A549 (cell line): ENCODE measurements at regions not wholly inside any gene's neighbourhood (a gene's known extent, or its start where the extent isn't known, plus 50 kb on each side); places are given as distances from the start of the nearest gene placed in this dataset.

Experiments used
- ATAC-seq, 2 experiments: fragments of 200-7000 bp in 1 of 2; fragments of >200 bp in 1 of 2; cut with Nextera tagmentation in 1 of 2; cut with Tn5 transposase in 1 of 2; 3 replicates each; pipeline versions ENCODE4 v1.8.0 to v1.9.1; 2018 to 2020; ENCODE audit warnings: mild to moderate bottlenecking in 1 of 2, moderate library complexity in 1 of 2
- CTCF ChIA-PET: fragments of 300-600 bp; sonication (Branson Sonifier 250); formaldehyde crosslinking; extraction: SDS; loops from one replicate; lab custom pipeline; 2021; ENCODE audit warnings: antibody characterized with exemption, inconsistent platforms; lab: Yijun Ruan, JAX
- POLR2A ChIA-PET: fragments of 350-600 bp; formaldehyde crosslinking; extraction: SDS; loops from one replicate; lab custom pipeline; 2021; ENCODE audit warnings: antibody characterized with exemption, inconsistent platforms; lab: Yijun Ruan, JAX
- DNase-seq, 2 experiments: peaks; one replicate each; pipeline versions ENCODE4 v3.0.0 to v3.0.0-alpha.2; 2011 to 2016; ENCODE audit warnings: low read depth in 1 of 2, low spot score in 1 of 2
- FAIRE-seq: peaks from 2 replicates; lab custom pipeline; 2011; peaks lifted over from hg19 to GRCh38; lab: Jason Lieb, UNC
- H3K27ac ChIP-seq, 2 experiments: fragments of >200 bp; sonication (Bioruptor Twin); formaldehyde crosslinking; 3 replicates each; pipeline ENCODE4 v1.5.1; 2016 to 2017
- H3K4me1 ChIP-seq: fragments of >200 bp; sonication (Bioruptor Twin); formaldehyde crosslinking; 3 replicates; pipeline ENCODE4 v1.6.1; 2016
- H3K4me2 ChIP-seq: fragments of >200 bp; sonication (Bioruptor Twin); formaldehyde crosslinking; 3 replicates; pipeline ENCODE4 v1.6.1; 2016
- H3K4me3 ChIP-seq: fragments of >200 bp; sonication (Bioruptor Twin); formaldehyde crosslinking; 3 replicates; pipeline ENCODE4 v1.5.1; 2016
- H3K9me3 ChIP-seq: fragments of >200 bp; sonication (Bioruptor Twin); formaldehyde crosslinking; 3 replicates; pipeline ENCODE4 v1.6.1; 2016
- BCL3 ChIP-seq: fragments of >200 bp; sonication (Bioruptor Twin); formaldehyde crosslinking; IDR thresholded peaks from 3 replicates; pipeline ENCODE4 v1.6.1; 2016
- CHD4 ChIP-seq: fragments of 200-600 bp; sonication (generic); IDR thresholded peaks from 2 replicates; pipeline ENCODE4 v1.6.1; 2016; ENCODE audit warnings: antibody characterized with exemption, mild to moderate bottlenecking, borderline replicate concordance
- CTCF ChIP-seq: fragments of >200 bp; sonication (Bioruptor Twin); formaldehyde crosslinking; IDR thresholded peaks from 3 replicates; pipeline ENCODE4 v1.5.1; 2016
- HDAC2 ChIP-seq: fragments of 200-600 bp; sonication (generic); IDR thresholded peaks from 2 replicates; pipeline ENCODE4 v1.6.1; 2016
- HEYL ChIP-seq: fragments of 250-450 bp; sonication (Bioruptor Pico); IDR thresholded peaks from 2 replicates; pipeline ENCODE4 v1.8.0; 2021; ENCODE audit warnings: mild to moderate bottlenecking, moderate library complexity
- HMGXB4 ChIP-seq: fragments of 250-450 bp; sonication (Bioruptor Pico); IDR thresholded peaks from 2 replicates; pipeline ENCODE4 v1.5.0; 2021; ENCODE audit warnings: mild to moderate bottlenecking, moderate library complexity, borderline replicate concordance
- HOXB5 ChIP-seq: fragments of 250-450 bp; sonication (Bioruptor Pico); IDR thresholded peaks from 2 replicates; pipeline ENCODE4 v1.5.0; 2020; ENCODE audit warnings: mild to moderate bottlenecking, moderate library complexity
- JUNB ChIP-seq: fragments of >200 bp; sonication (Bioruptor Twin); formaldehyde crosslinking; IDR thresholded peaks from 2 replicates; pipeline ENCODE4 v1.6.1; 2016
- KDM1A ChIP-seq: fragments of 200-600 bp; sonication (generic); IDR thresholded peaks from 2 replicates; pipeline ENCODE4 v1.6.1; 2016; ENCODE audit warnings: low read depth, mild to moderate bottlenecking
- KDM5A ChIP-seq: fragments of 200-600 bp; sonication (generic); IDR thresholded peaks from 2 replicates; pipeline ENCODE4 v1.6.1; 2016; ENCODE audit warnings: antibody characterized with exemption, mild to moderate bottlenecking
- NR3C1 ChIP-seq: fragments of >200 bp; sonication (Bioruptor Twin); formaldehyde crosslinking; IDR thresholded peaks from 3 replicates; pipeline ENCODE4 v1.6.1; 2017
- RAD21 ChIP-seq, 2 experiments: fragments of >200 bp in 1 of 2; sonication (Bioruptor Twin) in 1 of 2; formaldehyde crosslinking in 1 of 2; IDR thresholded peaks in 1 of 2; conservative IDR thresholded peaks in 1 of 2; 2 replicates in 1 of 2; 3 replicates in 1 of 2; pipeline ENCODE4 v1.6.1; 2012 to 2018; ENCODE audit warnings: inconsistent platforms in 1 of 2
- RNF2 ChIP-seq: fragments of 200-600 bp; sonication (generic); IDR thresholded peaks from 2 replicates; pipeline ENCODE4 v1.6.1; 2016; ENCODE audit warnings: low read depth, mild to moderate bottlenecking, antibody characterized with exemption, moderate library complexity, borderline replicate concordance
- WGBS: methylation state at CpG from one replicate; pipeline ENCODE4 v1.1.6; 2017; ENCODE audit errors: missing lambda C conversion rate; 5-methylcytosine and 5-hydroxymethylcytosine counted together
- TF ChIP-seq, protein P1 (sequence below): fragments of 150-350 bp; IDR thresholded peaks from 2 replicates; pipeline ENCODE4 v1.6.1; 2014; ENCODE audit warnings: low read depth, mild to moderate bottlenecking, low read length
- TF ChIP-seq, protein P2 (sequence below): IDR thresholded peaks from 2 replicates; pipeline ENCODE4 v1.6.1; 2012; ENCODE audit warnings: low read depth, borderline replicate concordance
- TF ChIP-seq, protein P3 (sequence below): fragments of >200 bp; sonication (Bioruptor Twin); formaldehyde crosslinking; IDR thresholded peaks from 2 replicates; pipeline ENCODE4 v1.6.1; 2016

DNA sequence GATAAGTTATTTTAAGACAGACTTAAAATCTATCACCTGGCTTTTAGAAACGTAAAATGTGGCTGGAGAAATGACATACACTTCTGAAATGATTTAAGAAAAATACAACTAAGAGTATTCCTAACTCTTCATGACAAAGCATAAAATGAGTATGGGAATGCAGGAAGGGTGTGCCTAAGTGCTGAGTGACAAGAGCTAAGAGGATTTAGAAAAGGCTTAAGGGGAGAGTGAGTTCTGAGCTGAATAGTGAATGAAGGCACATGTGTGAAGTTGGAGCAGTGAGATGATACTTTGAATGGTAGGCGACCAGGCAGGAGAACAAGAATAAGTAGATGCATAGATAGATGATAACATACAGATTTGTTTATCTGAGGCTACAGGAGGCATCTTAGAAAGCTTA is 458.3 kb upstream of the TENM3 start:
- POLR2A ChIA-PET: no interaction called here
- CTCF ChIA-PET: no interaction called here
- FAIRE-seq (no peak), ATAC-seq (no peak), DNase-seq (no peak)
- Histone ChIP-seq H3K9me3 (no peaks in the 10 kb centered on the region), H3K4me2 (no peak overlapping the region), H3K4me3 (no peak overlapping the region), H3K4me1 (no peaks in the 10 kb centered on the region), H3K27ac (no peak overlapping the region)
- WGBS: 0% methylated on average over 2 of the region's 2 CpGs
- no peak for TF ChIP-seq RNF2
- TF ChIP-seq RAD21 (conservative IDR thresholded peaks at IDR 0.05 in 1 of 2, IDR thresholded peaks at IDR 0.05 in 1 of 2): no peak
- no peak for TF ChIP-seq KDM5A
- TF ChIP-seq NR3C1: no peak
- TF ChIP-seq, protein P1, sequence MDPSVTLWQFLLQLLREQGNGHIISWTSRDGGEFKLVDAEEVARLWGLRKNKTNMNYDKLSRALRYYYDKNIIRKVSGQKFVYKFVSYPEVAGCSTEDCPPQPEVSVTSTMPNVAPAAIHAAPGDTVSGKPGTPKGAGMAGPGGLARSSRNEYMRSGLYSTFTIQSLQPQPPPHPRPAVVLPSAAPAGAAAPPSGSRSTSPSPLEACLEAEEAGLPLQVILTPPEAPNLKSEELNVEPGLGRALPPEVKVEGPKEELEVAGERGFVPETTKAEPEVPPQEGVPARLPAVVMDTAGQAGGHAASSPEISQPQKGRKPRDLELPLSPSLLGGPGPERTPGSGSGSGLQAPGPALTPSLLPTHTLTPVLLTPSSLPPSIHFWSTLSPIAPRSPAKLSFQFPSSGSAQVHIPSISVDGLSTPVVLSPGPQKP: no peak

DNA sequence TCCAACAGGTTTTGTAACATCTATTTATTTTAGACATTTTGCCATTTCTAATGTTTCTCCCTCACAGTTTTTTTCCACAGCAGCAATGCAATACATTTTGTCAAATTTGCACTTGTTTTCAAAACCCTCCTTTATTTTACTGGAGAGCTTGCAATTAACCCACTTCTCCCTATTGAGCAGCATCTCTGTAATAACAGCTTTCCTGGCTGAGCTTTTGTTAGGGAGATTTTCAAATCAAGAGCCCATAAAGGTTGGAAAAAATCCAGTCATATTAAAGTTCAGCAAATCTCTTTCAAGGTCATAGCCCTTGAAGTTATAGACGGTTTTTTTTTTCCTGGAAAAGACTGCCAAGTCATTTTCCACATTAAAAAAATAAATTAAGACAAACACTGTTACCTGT is 450.6 kb upstream of the TENM3 start:
- ChIA-PET POLR2A (no interaction called here), CTCF (interaction anchor here (0.6 kb wide), 1 partner anchor 606 kb away, joined by 3 read pairs; no protein-coding TSS in a partner anchor)
- no peak for DNase-seq
- TF ChIP-seq HDAC2: no peak
- no peak for TF ChIP-seq KDM1A
- TF ChIP-seq HOXB5: no peak
- no peak for TF ChIP-seq RNF2
- no peak for TF ChIP-seq BCL3
- WGBS: 4% methylated on average over 1 of the region's 1 CpG
- ATAC-seq: no peak
- no peak overlapping the region for H3K4me3 ChIP-seq
- no peak overlapping the region for H3K27ac ChIP-seq
- H3K9me3 ChIP-seq: no peaks in the 10 kb centered on the region
- H3K4me2 ChIP-seq: no peak overlapping the region
- no peaks in the 10 kb centered on the region for H3K4me1 ChIP-seq
- FAIRE-seq: no peak

- DNase-seq (no peak), ATAC-seq (no peak), FAIRE-seq (no peak)
- Histone ChIP-seq H3K4me2 (no peak overlapping the region), H3K4me3 (no peak overlapping the region), H3K4me1 (no peaks in the 10 kb centered on the region), H3K27ac (no peak overlapping the region), H3K9me3 (no peaks in the 10 kb centered on the region)
- ChIA-PET POLR2A (no interaction called here), CTCF (no interaction called here)
- 22% methylated on average over 6 of the region's 6 CpGs for WGBS
- no peak for TF ChIP-seq CTCF
- TF ChIP-seq CHD4: no peak
- no peak for TF ChIP-seq JUNB
- TF ChIP-seq, protein P1: no peak
- TF ChIP-seq HMGXB4 (CRISPR knock-in tag): no peak
- TF ChIP-seq, protein P2, sequence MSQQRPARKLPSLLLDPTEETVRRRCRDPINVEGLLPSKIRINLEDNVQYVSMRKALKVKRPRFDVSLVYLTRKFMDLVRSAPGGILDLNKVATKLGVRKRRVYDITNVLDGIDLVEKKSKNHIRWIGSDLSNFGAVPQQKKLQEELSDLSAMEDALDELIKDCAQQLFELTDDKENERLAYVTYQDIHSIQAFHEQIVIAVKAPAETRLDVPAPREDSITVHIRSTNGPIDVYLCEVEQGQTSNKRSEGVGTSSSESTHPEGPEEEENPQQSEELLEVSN: no peak
- no peak for TF ChIP-seq HOXB5
- no peak for TF ChIP-seq HEYL (CRISPR knock-in tag)
- TF ChIP-seq, protein P3, sequence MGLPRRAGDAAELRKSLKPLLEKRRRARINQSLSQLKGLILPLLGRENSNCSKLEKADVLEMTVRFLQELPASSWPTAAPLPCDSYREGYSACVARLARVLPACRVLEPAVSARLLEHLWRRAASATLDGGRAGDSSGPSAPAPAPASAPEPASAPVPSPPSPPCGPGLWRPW: no peak
Observed at GRCh38 chr4:181793096-181793495, 450.1 kb upstream of the TENM3 start.
